Fibroblast of lung (primary cell): ENCODE measurements at regions not wholly inside any gene's neighbourhood (a gene's known extent, or its start where the extent isn't known, plus 50 kb on each side); places are given as distances from the start of the nearest gene placed in this dataset.

ENCODE experiments used
- DNase-seq, 2 donors: peaks; one replicate each; pipeline versions ENCODE4 v3.0.0 to v3.0.0-alpha.2; 2010; ENCODE audit warnings: low read depth in 2 of 2
- H2AFZ ChIP-seq: 2 replicates; pipeline ENCODE4 v1.5.1; 2012; ENCODE audit warnings: low read length, control low read depth, inconsistent platforms
- H3K27ac ChIP-seq: 2 replicates; pipeline ENCODE4 v1.5.1; 2011; ENCODE audit warnings: low read length, control low read depth; ENCODE audit not compliant: insufficient read depth
- H3K27me3 ChIP-seq: 2 replicates; pipeline ENCODE4 v1.5.1; 2011; ENCODE audit warnings: mild to moderate bottlenecking, low read length; ENCODE audit not compliant: control insufficient read depth, insufficient read depth
- H3K36me3 ChIP-seq: 2 replicates; pipeline ENCODE4 v1.5.1; 2011; ENCODE audit warnings: low read length; ENCODE audit not compliant: control insufficient read depth, insufficient read depth
- H3K4me1 ChIP-seq: 2 replicates; pipeline ENCODE4 v1.5.1; 2011; ENCODE audit warnings: low read length; ENCODE audit not compliant: control insufficient read depth, insufficient read depth; ENCODE audit errors: extremely low read depth
- H3K4me2 ChIP-seq: 2 replicates; pipeline ENCODE4 v1.5.1; 2011; ENCODE audit warnings: low read length, control low read depth; ENCODE audit not compliant: insufficient read depth; ENCODE audit errors: extremely low read depth
- H3K4me3 ChIP-seq, 4 experiments: fragments of 200-600 bp in 1 of 4; sonication (generic) in 1 of 4; replicated peaks in 1 of 4; 2 replicates each; pipeline ENCODE4 v1.5.1; 2011 to 2016; ENCODE audit warnings: low read length in 4 of 4, low read depth in 3 of 4, mild to moderate bottlenecking in 3 of 4, control low read depth in 2 of 4, inconsistent platforms in 1 of 4, mixed read lengths in 1 of 4; ENCODE audit not compliant: insufficient read depth in 1 of 4; ENCODE audit errors: control extremely low read depth in 1 of 4
- H3K79me2 ChIP-seq: 2 replicates; pipeline ENCODE4 v1.5.1; 2012; ENCODE audit warnings: mild to moderate bottlenecking, low read length, inconsistent platforms; ENCODE audit not compliant: control insufficient read depth, insufficient read depth
- H3K9ac ChIP-seq: 2 replicates; pipeline ENCODE4 v1.5.1; 2011; ENCODE audit warnings: mild to moderate bottlenecking, low read length, control low read depth; ENCODE audit not compliant: insufficient read depth
- H3K9me3 ChIP-seq: 2 replicates; pipeline ENCODE4 v1.5.1; 2012; ENCODE audit warnings: low read depth, low read length; ENCODE audit not compliant: control insufficient read depth, insufficient read depth
- H4K20me1 ChIP-seq: 2 replicates; pipeline ENCODE4 v1.5.1; 2011; ENCODE audit warnings: low read length; ENCODE audit not compliant: control insufficient read depth, insufficient read depth; ENCODE audit errors: extremely low read depth
- CTCF ChIP-seq, 2 donors: IDR thresholded peaks in 1 of 2; conservative IDR thresholded peaks in 1 of 2; 1 replicate in 1 of 2; 2 replicates in 1 of 2; pipeline ENCODE4 v1.5.1; 2011 to 2012; ENCODE audit warnings: low read length in 2 of 2, control low read depth in 1 of 2, inconsistent platforms in 1 of 2, low read depth in 1 of 2, mild to moderate bottlenecking in 1 of 2
- EZH2 ChIP-seq: IDR thresholded peaks from 2 replicates; pipeline ENCODE4 v1.5.1; 2012; ENCODE audit warnings: low read length, control low read depth, mild to moderate bottlenecking; ENCODE audit errors: missing control alignments

- H2AFZ ChIP-seq, result no peak overlapping the region
- peak in 1 of 2 donors; percentile 23 for DNase-seq
- no peak for TF ChIP-seq CTCF (conservative IDR thresholded peaks at IDR 0.05 in 1 of 2, IDR thresholded peaks at IDR 0.05 in 1 of 2; ENCODE audit: low read depth in 1 of 2, low read length in 2 of 2)
- TF ChIP-seq EZH2, result no peak
- H3K36me3 ChIP-seq, result no peaks in the 10 kb centered on the region
- no peak overlapping the region for H3K4me2 ChIP-seq
- H3K79me2 ChIP-seq, result no peaks in the 10 kb centered on the region
- no peaks in the 10 kb centered on the region for H4K20me1 ChIP-seq
- no peaks in the 10 kb centered on the region for H3K27me3 ChIP-seq
- H3K4me1 ChIP-seq, result no peaks in the 10 kb centered on the region
- no peaks in the 10 kb centered on the region for H3K9me3 ChIP-seq
- H3K9ac ChIP-seq, result no peak overlapping the region
- no peak overlapping the region for H3K27ac ChIP-seq
- no peak overlapping the region for H3K4me3 ChIP-seq
Observed at GRCh38 chr12:29054858-29055663, 94.0 kb upstream of the FAR2 start.

- peak; percentile 82 to 85 for DNase-seq
- H3K79me2 ChIP-seq, result no peaks in the 10 kb centered on the region
- H3K27me3 ChIP-seq, result no peaks in the 10 kb centered on the region
- H3K4me1 ChIP-seq, result no peaks in the 10 kb centered on the region
- H4K20me1 ChIP-seq, result no peaks in the 10 kb centered on the region
- no peak for TF ChIP-seq EZH2
- no peak overlapping the region for H3K4me3 ChIP-seq
- H3K4me2 ChIP-seq, result no peak overlapping the region
- H3K9ac ChIP-seq, result no peak overlapping the region
- no peaks in the 10 kb centered on the region for H3K9me3 ChIP-seq
- no peak overlapping the region for H3K27ac ChIP-seq
- H3K36me3 ChIP-seq, result no peaks in the 10 kb centered on the region
- no peak overlapping the region for H2AFZ ChIP-seq
Observed at GRCh38 chr12:29066011-29066588, 83.0 kb upstream of the FAR2 start.

DNA sequence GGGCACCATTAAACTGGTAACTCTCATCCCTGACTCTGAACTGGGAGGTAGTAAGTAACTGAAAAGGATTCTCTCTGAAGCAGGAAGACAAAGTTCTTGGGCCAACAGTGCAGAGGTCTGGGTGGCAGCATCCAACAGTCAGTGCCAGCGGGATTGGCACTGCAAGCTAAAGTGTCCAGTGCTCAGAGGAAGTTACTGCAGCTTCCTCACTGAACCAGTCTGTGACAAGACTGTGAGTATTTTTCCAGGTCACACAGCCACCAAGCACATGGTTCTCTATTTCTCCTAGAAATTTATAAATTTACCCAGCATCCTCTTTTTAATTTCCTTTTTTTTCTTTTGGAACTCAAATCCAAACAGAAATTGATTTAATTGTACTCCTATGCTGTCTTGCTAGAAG lies 81.6 kb upstream of the FAR2 start:
- no peaks in the 10 kb centered on the region for H3K27me3 ChIP-seq
- no peak for TF ChIP-seq CTCF (conservative IDR thresholded peaks at IDR 0.05 in 1 of 2, IDR thresholded peaks at IDR 0.05 in 1 of 2; ENCODE audit: low read depth in 1 of 2, low read length in 2 of 2)
- TF ChIP-seq EZH2, result no peak
- H3K4me1 ChIP-seq, result no peaks in the 10 kb centered on the region
- H3K9me3 ChIP-seq, result no peaks in the 10 kb centered on the region
- no peak overlapping the region for H3K9ac ChIP-seq
- no peak overlapping the region for H3K4me2 ChIP-seq
- H4K20me1 ChIP-seq, result no peaks in the 10 kb centered on the region
- no peak for DNase-seq
- H3K79me2 ChIP-seq, result no peaks in the 10 kb centered on the region
- no peak overlapping the region for H3K4me3 ChIP-seq
- H3K36me3 ChIP-seq, result no peaks in the 10 kb centered on the region
- no peak overlapping the region for H3K27ac ChIP-seq
- H2AFZ ChIP-seq, result no peak overlapping the region
